ENCODE measurements at regions not wholly inside any gene's neighbourhood (a gene's known extent, or its start where the extent isn't known, plus 50 kb on each side); places are given as distances from the start of the nearest gene placed in this dataset.

DNA sequence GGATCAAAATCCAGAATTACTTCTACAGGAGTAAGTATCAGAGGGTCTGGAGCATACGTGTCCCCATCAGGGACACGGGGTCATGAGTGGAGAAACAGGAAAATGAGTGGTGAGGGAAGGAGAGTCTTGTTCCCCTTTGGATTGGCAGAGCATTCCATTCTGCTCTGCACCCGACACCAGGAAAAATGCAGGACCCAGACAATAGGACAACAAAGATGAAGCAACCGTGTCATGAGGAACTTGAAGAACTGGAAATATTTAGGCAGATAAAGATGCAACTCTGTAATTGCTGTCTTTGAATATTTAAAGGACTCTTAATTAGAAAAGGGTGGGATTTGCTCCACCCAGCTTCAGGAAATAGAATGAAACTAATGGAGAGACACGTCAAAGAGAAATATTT lies 89.0 kb upstream of the BLID start:
- no peak overlapping the region for H3K27ac ChIP-seq
- TF ChIP-seq, protein P1, sequence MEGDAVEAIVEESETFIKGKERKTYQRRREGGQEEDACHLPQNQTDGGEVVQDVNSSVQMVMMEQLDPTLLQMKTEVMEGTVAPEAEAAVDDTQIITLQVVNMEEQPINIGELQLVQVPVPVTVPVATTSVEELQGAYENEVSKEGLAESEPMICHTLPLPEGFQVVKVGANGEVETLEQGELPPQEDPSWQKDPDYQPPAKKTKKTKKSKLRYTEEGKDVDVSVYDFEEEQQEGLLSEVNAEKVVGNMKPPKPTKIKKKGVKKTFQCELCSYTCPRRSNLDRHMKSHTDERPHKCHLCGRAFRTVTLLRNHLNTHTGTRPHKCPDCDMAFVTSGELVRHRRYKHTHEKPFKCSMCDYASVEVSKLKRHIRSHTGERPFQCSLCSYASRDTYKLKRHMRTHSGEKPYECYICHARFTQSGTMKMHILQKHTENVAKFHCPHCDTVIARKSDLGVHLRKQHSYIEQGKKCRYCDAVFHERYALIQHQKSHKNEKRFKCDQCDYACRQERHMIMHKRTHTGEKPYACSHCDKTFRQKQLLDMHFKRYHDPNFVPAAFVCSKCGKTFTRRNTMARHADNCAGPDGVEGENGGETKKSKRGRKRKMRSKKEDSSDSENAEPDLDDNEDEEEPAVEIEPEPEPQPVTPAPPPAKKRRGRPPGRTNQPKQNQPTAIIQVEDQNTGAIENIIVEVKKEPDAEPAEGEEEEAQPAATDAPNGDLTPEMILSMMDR (conservative IDR thresholded peaks at IDR 0.05) = no peak
- no peak for TF ChIP-seq ZFX (IDR thresholded peaks at IDR 0.05)

DNA sequence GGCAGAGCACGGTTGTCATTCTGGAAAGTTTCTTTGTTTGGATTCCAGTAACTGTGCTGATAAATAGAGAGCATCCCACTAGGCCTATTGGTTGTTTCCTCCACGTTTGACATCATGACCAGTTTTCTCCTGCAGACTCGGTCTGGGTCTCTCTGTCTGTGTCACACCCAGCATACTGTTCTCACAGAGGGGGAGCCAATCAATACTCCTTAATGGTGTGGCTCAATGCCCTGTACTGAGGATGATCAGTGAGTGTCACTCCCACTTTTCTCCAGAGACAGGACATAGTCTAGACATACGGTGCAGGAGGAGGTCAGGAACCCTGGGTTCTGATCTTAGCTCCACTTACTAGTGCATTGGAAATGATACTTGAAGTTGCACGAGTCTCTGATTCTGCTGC lies 88.2 kb upstream of the BLID start:
- H3K27ac ChIP-seq = no peak overlapping the region
- no peak for TF ChIP-seq ZFX (IDR thresholded peaks at IDR 0.05)
- TF ChIP-seq, protein P1 (conservative IDR thresholded peaks at IDR 0.05) = no peak

DNA sequence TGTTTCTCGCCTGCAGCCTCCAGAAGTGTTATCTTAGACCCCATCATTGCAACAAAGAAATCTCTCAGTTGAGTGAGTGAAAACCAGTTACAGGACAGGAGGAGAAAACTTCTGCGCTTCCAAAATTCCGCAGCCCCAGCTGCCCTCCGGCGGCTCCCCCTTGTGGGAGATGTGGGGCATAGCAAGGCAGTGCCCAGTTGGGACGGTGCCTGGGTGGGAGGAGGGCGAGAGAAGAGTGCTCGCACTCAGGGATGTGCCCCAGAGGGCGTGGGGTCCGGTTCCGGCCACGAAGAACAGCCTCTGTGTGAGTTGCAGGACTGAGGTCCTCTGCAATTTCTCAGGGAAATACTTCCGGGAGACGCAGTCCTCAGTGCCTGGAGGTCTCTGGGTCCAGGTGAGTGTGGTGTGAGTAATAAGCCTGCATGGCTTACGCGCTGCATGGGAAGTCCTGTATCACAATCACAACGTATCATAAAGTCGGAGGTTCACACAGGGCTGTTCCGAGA lies 87.0 kb upstream of the BLID start:
- no peak overlapping the region for H3K27ac ChIP-seq

DNA sequence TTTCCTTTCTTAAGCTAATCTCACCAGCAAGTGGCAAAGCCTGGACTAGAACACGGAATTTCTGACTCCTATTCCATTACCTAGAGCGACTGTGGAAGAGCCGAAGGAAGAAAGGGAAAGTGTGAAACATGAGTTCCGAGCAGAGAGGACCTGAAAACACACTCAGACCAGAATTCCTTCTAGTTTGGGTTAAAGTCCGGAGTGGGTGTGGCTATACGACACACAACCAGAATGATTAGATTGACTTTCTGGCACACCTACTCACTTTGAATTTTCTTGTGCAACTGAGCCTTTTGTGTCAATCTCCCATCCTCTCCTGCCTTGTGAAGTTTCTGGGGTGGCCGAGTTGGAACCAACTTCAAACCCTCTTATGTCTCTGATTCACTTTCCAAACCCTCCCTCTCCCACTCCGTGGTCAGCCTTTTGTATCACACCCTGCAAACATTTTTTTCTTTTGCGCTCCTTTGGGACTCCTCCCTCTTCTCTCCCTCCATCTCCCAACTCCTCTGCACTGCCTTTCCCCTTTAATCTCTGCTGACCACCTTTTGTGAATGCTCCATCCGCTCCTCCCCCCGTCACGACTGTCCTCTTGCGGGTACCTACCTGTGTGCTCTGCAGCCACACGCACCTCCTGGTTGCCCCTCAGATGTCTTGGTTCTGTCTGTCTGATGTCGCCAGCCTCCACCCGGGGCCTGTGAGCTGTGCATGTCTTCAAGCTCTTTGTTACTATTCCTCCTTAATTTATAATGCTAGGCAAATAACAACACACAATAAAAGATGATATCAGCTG lies 86.3 kb upstream of the BLID start:
- TF ChIP-seq, protein P1 (conservative IDR thresholded peaks at IDR 0.05) = 0 out of 2 replicates have a peak, but pooled peaks have one; percentile 58
- TF ChIP-seq ZFX (IDR thresholded peaks at IDR 0.05) = no peak
- H3K27ac ChIP-seq = no peak overlapping the region

More for the DNA sequence above, 87.0 kb upstream of the BLID start:
- TF ChIP-seq, protein P1 (conservative IDR thresholded peaks at IDR 0.05) = peak; percentile 97
- no peak for TF ChIP-seq ZFX (IDR thresholded peaks at IDR 0.05)

DNA sequence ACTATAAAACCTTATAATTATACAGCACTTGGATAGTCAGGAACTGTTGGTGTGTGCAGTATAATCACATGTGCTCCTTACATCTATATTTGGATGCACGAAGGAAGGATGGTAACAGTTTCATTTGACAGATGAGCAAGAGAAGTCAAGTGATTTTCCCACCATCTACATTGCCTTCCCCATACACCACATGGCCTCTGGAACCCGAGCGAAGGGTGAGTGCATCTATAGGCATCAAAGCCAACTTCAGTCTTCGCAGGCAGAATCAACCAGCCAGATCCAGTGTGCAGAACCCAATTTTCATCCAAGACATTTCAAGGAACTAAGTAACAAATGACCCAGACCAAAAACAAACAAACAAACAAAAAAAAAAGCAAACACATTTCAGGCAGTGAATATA lies 85.1 kb upstream of the BLID start:
- TF ChIP-seq ZFX (IDR thresholded peaks at IDR 0.05) = no peak
- TF ChIP-seq, protein P1 (conservative IDR thresholded peaks at IDR 0.05) = no peak
- H3K27ac ChIP-seq = no peak overlapping the region

DNA sequence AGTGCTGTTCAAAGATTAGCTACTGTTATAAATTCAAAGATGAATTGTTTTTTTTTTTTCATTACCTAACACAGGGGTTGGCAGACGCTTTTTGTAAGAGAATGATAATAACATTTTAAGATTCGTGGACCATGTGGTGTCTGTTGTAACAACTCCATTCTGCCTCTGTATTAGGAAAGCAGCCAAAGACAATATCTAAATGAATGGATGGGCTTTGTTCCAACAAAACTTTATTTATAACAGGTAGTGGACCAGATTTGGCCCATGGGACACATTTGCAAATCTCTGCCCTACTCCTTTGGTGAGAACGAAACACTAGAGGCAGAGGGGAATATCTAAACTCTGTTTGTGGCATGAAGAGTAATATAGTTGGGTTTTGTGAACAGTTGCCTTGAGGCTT lies 83.6 kb upstream of the BLID start:
- no peak for TF ChIP-seq ZFX (IDR thresholded peaks at IDR 0.05)
- TF ChIP-seq, protein P1 (conservative IDR thresholded peaks at IDR 0.05) = no peak

DNA sequence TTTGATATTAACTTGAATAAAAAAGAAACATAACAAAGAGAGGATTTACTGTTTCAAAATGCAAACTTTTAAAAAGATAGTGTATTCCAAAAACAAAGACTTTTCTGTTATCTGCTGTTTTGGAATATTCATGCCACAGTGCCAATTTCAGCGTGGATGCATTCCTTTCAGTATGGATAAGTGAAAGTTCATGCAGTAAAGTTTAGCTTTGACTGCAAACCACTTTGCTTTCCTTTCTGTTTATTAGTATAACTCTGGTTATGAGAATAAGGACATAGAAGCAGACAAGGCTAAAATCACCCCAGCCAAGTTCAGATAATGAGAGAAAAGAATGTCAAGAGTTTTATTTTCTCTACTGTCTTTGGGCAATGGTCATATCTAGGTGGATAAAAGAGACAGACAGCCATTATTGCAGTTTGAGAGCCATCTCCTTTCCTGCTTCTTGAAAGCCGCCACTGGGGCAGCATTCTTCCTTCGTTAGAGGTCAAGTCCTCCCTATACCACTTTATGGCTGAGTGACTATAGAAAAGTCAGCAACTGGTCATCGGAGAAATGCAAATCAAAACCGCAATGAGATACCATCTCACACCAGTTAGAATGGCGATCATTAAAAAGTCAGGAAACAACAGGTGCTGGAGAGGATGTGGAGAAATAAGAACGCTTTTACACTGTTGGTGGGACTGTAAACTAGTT lies 82.4 kb upstream of the BLID start:
- H3K27ac ChIP-seq = no peak overlapping the region

More for the DNA sequence above, 83.6 kb upstream of the BLID start:
- no peak overlapping the region for H3K27ac ChIP-seq

More for the DNA sequence above, 82.4 kb upstream of the BLID start:
- no peak for TF ChIP-seq ZFX (IDR thresholded peaks at IDR 0.05)
- TF ChIP-seq, protein P1 (conservative IDR thresholded peaks at IDR 0.05) = no peak

Measured in C4-2B (cell line).